GM19395 (cell line): ENCODE measurements at regions not wholly inside any gene's neighbourhood (a gene's known extent, or its start where the extent isn't known, plus 50 kb on each side); places are given as distances from the start of the nearest gene placed in this dataset.

Experiments used
- ATAC-seq: cut with Tn5 transposase; IDR thresholded peaks from one replicate; pipeline ENCODE4 v1.9.1; 2021; ENCODE audit warnings: mild to moderate bottlenecking, moderate library complexity; ENCODE audit not compliant: unreplicated experiment

- no peak for ATAC-seq
These were observed 90.1 kb upstream of the PIK3CG start for GRCh38 chr7:106774768-106775551.

- no peak for ATAC-seq
These were observed 89.5 kb upstream of the PIK3CG start for GRCh38 chr7:106775552-106775936.

GRCh38 chr7:106775975-106776607 lies 89.0 kb upstream of the PIK3CG start:
- no peak for ATAC-seq

- ATAC-seq, result no peak
These were observed 88.3 kb upstream of the PIK3CG start for GRCh38 chr7:106776618-106777347.

GRCh38 chr7:106777674-106778299 lies 87.3 kb upstream of the PIK3CG start:
- no peak for ATAC-seq

- no peak for ATAC-seq
These were observed 86.3 kb upstream of the PIK3CG start for GRCh38 chr7:106778656-106779250.

- no peak for ATAC-seq
These were observed 85.2 kb upstream of the PIK3CG start for GRCh38 chr7:106779877-106780276.

GRCh38 chr7:106781007-106781406 lies 84.1 kb upstream of the PIK3CG start:
- no peak for ATAC-seq

GRCh38 chr7:106781828-106782544 lies 83.1 kb upstream of the PIK3CG start:
- no peak for ATAC-seq

- ATAC-seq, result no peak
These were observed 81.8 kb upstream of the PIK3CG start for GRCh38 chr7:106783286-106783685.

GRCh38 chr7:106788637-106789036 lies 76.4 kb upstream of the PIK3CG start:
- ATAC-seq, result no peak

- ATAC-seq, result no peak
These were observed 73.6 kb upstream of the PIK3CG start for GRCh38 chr7:106791526-106791925.

GRCh38 chr7:106792233-106792926 lies 72.7 kb upstream of the PIK3CG start:
- no peak for ATAC-seq

- ATAC-seq, result no peak
These were observed 71.8 kb upstream of the PIK3CG start for GRCh38 chr7:106793015-106793975.

GRCh38 chr7:106794276-106795083 lies 70.6 kb upstream of the PIK3CG start:
- no peak for ATAC-seq

GRCh38 chr7:106795084-106795876 lies 69.8 kb upstream of the PIK3CG start:
- ATAC-seq, result no peak

- no peak for ATAC-seq
These were observed 69.2 kb upstream of the PIK3CG start for GRCh38 chr7:106795877-106796231.
